GM21381 (cell line): ENCODE measurements at regions not wholly inside any gene's neighbourhood (a gene's known extent, or its start where the extent isn't known, plus 50 kb on each side); places are given as distances from the start of the nearest gene placed in this dataset.
"Not testable (repeated sequence)": the region's sequence is repeated elsewhere in the genome, so short reads cannot be mapped to it uniquely, and the experiment has no call there.

Experiments
- ATAC-seq: cut with Tn5 transposase; IDR thresholded peaks from one replicate; pipeline ENCODE4 v1.9.1; 2021; ENCODE audit warnings: mild to moderate bottlenecking, moderate library complexity; ENCODE audit not compliant: unreplicated experiment

GRCh38 chr4:62771983-62772557 is 1571.9 kb downstream of the ADGRL3 start:
- ATAC-seq: no peak

GRCh38 chr4:62740296-62740695 is 1540.2 kb downstream of the ADGRL3 start:
- ATAC-seq: no peak

- no peak for ATAC-seq
These were observed 1517.0 kb downstream of the ADGRL3 start for GRCh38 chr4:62717154-62717553.

GRCh38 chr4:62711575-62711974 is 1511.4 kb downstream of the ADGRL3 start:
- no peak for ATAC-seq

GRCh38 chr4:62709618-62710252 is 1509.6 kb downstream of the ADGRL3 start:
- ATAC-seq: no peak

GRCh38 chr4:62706423-62706822 is 1506.3 kb downstream of the ADGRL3 start:
- ATAC-seq: no peak

GRCh38 chr4:62683799-62684566 is 1483.9 kb downstream of the ADGRL3 start:
- ATAC-seq: no peak

GRCh38 chr4:62676962-62677361 is 1476.8 kb downstream of the ADGRL3 start:
- no peak for ATAC-seq

- ATAC-seq: no peak
These were observed 1470.4 kb downstream of the ADGRL3 start for GRCh38 chr4:62670514-62670913.

- no peak for ATAC-seq
These were observed 1461.7 kb downstream of the ADGRL3 start for GRCh38 chr4:62661821-62662220.

GRCh38 chr4:62656006-62656405 is 1455.9 kb downstream of the ADGRL3 start:
- no peak for ATAC-seq

GRCh38 chr4:62644372-62644771 is 1444.2 kb downstream of the ADGRL3 start:
- ATAC-seq: no peak

- no peak for ATAC-seq
These were observed 1440.2 kb downstream of the ADGRL3 start for GRCh38 chr4:62640296-62640695.

GRCh38 chr4:62627671-62628070 is 1427.5 kb downstream of the ADGRL3 start:
- ATAC-seq: no peak

GRCh38 chr4:62627141-62627540 is 1427.0 kb downstream of the ADGRL3 start:
- no peak for ATAC-seq

- no peak for ATAC-seq
These were observed 1422.0 kb downstream of the ADGRL3 start for GRCh38 chr4:62622089-62622488.

GRCh38 chr4:62619971-62620370 is 1419.8 kb downstream of the ADGRL3 start:
- no peak for ATAC-seq

GRCh38 chr4:62618042-62618441 is 1417.9 kb downstream of the ADGRL3 start:
- ATAC-seq: no peak

GRCh38 chr4:62601737-62602136 is 1401.6 kb downstream of the ADGRL3 start:
- ATAC-seq: no peak

GRCh38 chr4:62595265-62595664 is 1395.1 kb downstream of the ADGRL3 start:
- ATAC-seq: not testable (repeated sequence)

GRCh38 chr4:62591756-62592155 is 1391.6 kb downstream of the ADGRL3 start:
- ATAC-seq: no peak

- ATAC-seq: no peak
These were observed 1388.5 kb downstream of the ADGRL3 start for GRCh38 chr4:62588671-62589070.
